HEK293 (cell line): ENCODE measurements at regions not wholly inside any gene's neighbourhood (a gene's known extent, or its start where the extent isn't known, plus 50 kb on each side); places are given as distances from the start of the nearest gene placed in this dataset.

Experiments
- ZNF121 ChIP-seq: fragments of 450-650 bp; formaldehyde crosslinking; IDR thresholded peaks from 2 replicates; pipeline ENCODE4 v1.5.1; 2016; ENCODE audit warnings: missing biosample characterization, missing genetic modification characterization
- ZNF670 ChIP-seq: fragments of 450-650 bp; formaldehyde crosslinking; IDR thresholded peaks from 2 replicates; pipeline ENCODE4 v1.5.1; 2016; ENCODE audit warnings: missing biosample characterization, missing genetic modification characterization, low read depth
- ZSCAN23 ChIP-seq: fragments of 450-650 bp; formaldehyde crosslinking; IDR thresholded peaks from 2 replicates; pipeline ENCODE4 v1.5.1; 2016; ENCODE audit warnings: missing biosample characterization, missing genetic modification characterization
- TF ChIP-seq, protein P1 (sequence below): fragments of 450-650 bp; formaldehyde crosslinking; IDR thresholded peaks from 2 replicates; pipeline ENCODE4 v1.5.1; 2016; ENCODE audit warnings: missing biosample characterization, missing genetic modification characterization
- TF ChIP-seq, protein P2 (sequence below): fragments of 450-650 bp; formaldehyde crosslinking; conservative IDR thresholded peaks from 2 replicates; pipeline ENCODE4 v1.5.1; 2016; ENCODE audit warnings: low read depth, missing biosample characterization, missing genetic modification characterization

DNA sequence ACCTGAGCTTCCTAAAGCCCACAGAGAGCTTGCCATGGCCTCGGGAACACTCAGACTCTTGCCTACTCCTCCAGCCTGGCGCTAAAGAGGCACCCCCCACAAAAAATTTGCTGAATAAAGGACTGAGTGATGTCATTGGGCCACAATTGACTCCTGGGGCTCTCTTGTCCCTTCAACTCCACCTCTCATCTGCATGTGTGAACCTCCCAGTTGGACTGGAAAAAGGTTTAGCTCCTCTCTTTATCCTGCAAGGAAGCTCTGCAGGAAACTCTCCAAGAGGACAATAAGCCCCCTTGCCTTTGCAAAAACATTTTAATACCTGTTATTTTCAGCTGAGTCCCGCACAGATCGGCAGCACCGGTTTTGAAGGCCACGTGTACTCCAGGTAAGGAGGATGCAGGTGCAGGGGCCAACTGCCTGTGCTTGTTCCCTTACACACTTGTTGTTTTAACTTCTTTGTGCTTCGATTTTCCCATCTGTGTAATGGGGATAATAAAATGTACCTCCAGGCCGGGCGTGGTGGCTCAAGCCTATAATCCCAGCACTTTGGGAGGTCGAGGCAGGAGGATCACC lies 107.3 kb downstream of the TFAP2C start:
- no peak for TF ChIP-seq ZNF670
- TF ChIP-seq ZSCAN23 (tag by site-specific recombination) = no peak
- no peak for TF ChIP-seq ZNF121 (tag by site-specific recombination)
- TF ChIP-seq, protein P1, sequence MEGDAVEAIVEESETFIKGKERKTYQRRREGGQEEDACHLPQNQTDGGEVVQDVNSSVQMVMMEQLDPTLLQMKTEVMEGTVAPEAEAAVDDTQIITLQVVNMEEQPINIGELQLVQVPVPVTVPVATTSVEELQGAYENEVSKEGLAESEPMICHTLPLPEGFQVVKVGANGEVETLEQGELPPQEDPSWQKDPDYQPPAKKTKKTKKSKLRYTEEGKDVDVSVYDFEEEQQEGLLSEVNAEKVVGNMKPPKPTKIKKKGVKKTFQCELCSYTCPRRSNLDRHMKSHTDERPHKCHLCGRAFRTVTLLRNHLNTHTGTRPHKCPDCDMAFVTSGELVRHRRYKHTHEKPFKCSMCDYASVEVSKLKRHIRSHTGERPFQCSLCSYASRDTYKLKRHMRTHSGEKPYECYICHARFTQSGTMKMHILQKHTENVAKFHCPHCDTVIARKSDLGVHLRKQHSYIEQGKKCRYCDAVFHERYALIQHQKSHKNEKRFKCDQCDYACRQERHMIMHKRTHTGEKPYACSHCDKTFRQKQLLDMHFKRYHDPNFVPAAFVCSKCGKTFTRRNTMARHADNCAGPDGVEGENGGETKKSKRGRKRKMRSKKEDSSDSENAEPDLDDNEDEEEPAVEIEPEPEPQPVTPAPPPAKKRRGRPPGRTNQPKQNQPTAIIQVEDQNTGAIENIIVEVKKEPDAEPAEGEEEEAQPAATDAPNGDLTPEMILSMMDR = no peak
- TF ChIP-seq, protein P2, sequence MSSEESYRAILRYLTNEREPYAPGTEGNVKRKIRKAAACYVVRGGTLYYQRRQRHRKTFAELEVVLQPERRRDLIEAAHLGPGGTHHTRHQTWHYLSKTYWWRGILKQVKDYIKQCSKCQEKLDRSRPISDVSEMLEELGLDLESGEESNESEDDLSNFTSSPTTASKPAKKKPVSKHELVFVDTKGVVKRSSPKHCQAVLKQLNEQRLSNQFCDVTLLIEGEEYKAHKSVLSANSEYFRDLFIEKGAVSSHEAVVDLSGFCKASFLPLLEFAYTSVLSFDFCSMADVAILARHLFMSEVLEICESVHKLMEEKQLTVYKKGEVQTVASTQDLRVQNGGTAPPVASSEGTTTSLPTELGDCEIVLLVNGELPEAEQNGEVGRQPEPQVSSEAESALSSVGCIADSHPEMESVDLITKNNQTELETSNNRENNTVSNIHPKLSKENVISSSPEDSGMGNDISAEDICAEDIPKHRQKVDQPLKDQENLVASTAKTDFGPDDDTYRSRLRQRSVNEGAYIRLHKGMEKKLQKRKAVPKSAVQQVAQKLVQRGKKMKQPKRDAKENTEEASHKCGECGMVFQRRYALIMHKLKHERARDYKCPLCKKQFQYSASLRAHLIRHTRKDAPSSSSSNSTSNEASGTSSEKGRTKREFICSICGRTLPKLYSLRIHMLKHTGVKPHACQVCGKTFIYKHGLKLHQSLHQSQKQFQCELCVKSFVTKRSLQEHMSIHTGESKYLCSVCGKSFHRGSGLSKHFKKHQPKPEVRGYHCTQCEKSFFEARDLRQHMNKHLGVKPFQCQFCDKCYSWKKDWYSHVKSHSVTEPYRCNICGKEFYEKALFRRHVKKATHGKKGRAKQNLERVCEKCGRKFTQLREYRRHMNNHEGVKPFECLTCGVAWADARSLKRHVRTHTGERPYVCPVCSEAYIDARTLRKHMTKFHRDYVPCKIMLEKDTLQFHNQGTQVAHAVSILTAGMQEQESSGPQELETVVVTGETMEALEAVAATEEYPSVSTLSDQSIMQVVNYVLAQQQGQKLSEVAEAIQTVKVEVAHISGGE (tag by site-specific recombination) = no peak
